Nucleus accumbens (tissue), 56 donors: ENCODE measurements at regions not wholly inside any gene's neighbourhood (a gene's known extent, or its start where the extent isn't known, plus 50 kb on each side); places are given as distances from the start of the nearest gene placed in this dataset.

Experiments
- DNase-seq, 56 donors: peaks; one replicate each; lab custom pipeline; 2025; lab: John Stamatoyannopoulos, UW

GRCh38 chr7:47221826-47222225 lies 360.1 kb downstream of the TNS3 start:
- no peak for DNase-seq

- no peak for DNase-seq
These were observed 363.3 kb downstream of the TNS3 start for GRCh38 chr7:47218378-47219176.

- no peak for DNase-seq
These were observed 364.1 kb downstream of the TNS3 start for GRCh38 chr7:47217570-47218360.

- no peak for DNase-seq
These were observed 364.8 kb downstream of the TNS3 start for GRCh38 chr7:47217086-47217485.

- DNase-seq, result no peak
These were observed 365.5 kb downstream of the TNS3 start for GRCh38 chr7:47216439-47216838.

GRCh38 chr7:47215640-47216039 lies 366.3 kb downstream of the TNS3 start:
- no peak for DNase-seq

GRCh38 chr7:47215049-47215448 lies 366.9 kb downstream of the TNS3 start:
- DNase-seq, result no peak

- DNase-seq, result no peak
These were observed 368.6 kb downstream of the TNS3 start for GRCh38 chr7:47213276-47213675.

- no peak for DNase-seq
These were observed 370.4 kb downstream of the TNS3 start for GRCh38 chr7:47211519-47211973.

- no peak for DNase-seq
These were observed 371.5 kb downstream of the TNS3 start for GRCh38 chr7:47210281-47210854.

- no peak for DNase-seq
These were observed 374.0 kb downstream of the TNS3 start for GRCh38 chr7:47207956-47208355.

- no peak for DNase-seq
These were observed 377.2 kb downstream of the TNS3 start for GRCh38 chr7:47204709-47205108.

- no peak for DNase-seq
These were observed 379.6 kb downstream of the TNS3 start for GRCh38 chr7:47202146-47202783.

GRCh38 chr7:47198159-47198558 lies 383.8 kb downstream of the TNS3 start:
- no peak for DNase-seq

GRCh38 chr7:47197486-47197885 lies 384.4 kb downstream of the TNS3 start:
- no peak for DNase-seq

GRCh38 chr7:47196737-47197136 lies 385.2 kb downstream of the TNS3 start:
- DNase-seq, result no peak

- DNase-seq, result no peak
These were observed 385.7 kb downstream of the TNS3 start for GRCh38 chr7:47196106-47196645.

- DNase-seq, result no peak
These were observed 386.3 kb downstream of the TNS3 start for GRCh38 chr7:47195641-47196040.

- DNase-seq, result no peak
These were observed 387.3 kb downstream of the TNS3 start for GRCh38 chr7:47194516-47195057.

GRCh38 chr7:47192978-47193377 lies 388.9 kb downstream of the TNS3 start:
- no peak for DNase-seq
